H9 (cell line): ENCODE measurements at regions not wholly inside any gene's neighbourhood (a gene's known extent, or its start where the extent isn't known, plus 50 kb on each side); places are given as distances from the start of the nearest gene placed in this dataset.

ENCODE experiments used
- DNase-seq: peaks from one replicate; pipeline ENCODE4 v3.0.0-alpha.2; 2017
- H2AFZ ChIP-seq: one replicate; pipeline ENCODE4 v1.6.1; 2013; ENCODE audit warnings: mild to moderate bottlenecking, low read length, control low read depth, moderate library complexity
- H2AK5ac ChIP-seq: 2 replicates; pipeline ENCODE4 v1.6.1; 2013; ENCODE audit warnings: low read length, control low read depth, mixed read lengths; ENCODE audit not compliant: insufficient read length
- H2BK120ac ChIP-seq: one replicate; pipeline ENCODE4 v1.6.1; 2013; ENCODE audit warnings: low read depth, mild to moderate bottlenecking, low read length, control low read depth, inconsistent platforms; ENCODE audit not compliant: poor library complexity, severe bottlenecking
- H2BK12ac ChIP-seq: 2 replicates; pipeline ENCODE4 v1.6.1; 2013; ENCODE audit warnings: low read length, control low read depth, mixed read lengths, low read depth; ENCODE audit not compliant: insufficient read length
- H2BK15ac ChIP-seq: 2 replicates; pipeline ENCODE4 v1.6.1; 2013; ENCODE audit warnings: low read depth, low read length, control low read depth
- H2BK20ac ChIP-seq: one replicate; pipeline ENCODE4 v1.6.1; 2013; ENCODE audit warnings: low read depth, mild to moderate bottlenecking, low read length, control low read depth, inconsistent platforms; ENCODE audit not compliant: poor library complexity, severe bottlenecking
- H2BK5ac ChIP-seq: 2 replicates; pipeline ENCODE4 v1.6.1; 2013; ENCODE audit warnings: low read length, control low read depth, mixed read lengths; ENCODE audit not compliant: insufficient read length
- H3K14ac ChIP-seq: 2 replicates; pipeline ENCODE4 v1.6.1; 2013; ENCODE audit warnings: low read length, control low read depth; ENCODE audit not compliant: insufficient read depth
- H3K18ac ChIP-seq: 2 replicates; pipeline ENCODE4 v1.6.1; 2013; ENCODE audit warnings: low read depth, mild to moderate bottlenecking, mixed read lengths, low read length, control low read depth; ENCODE audit not compliant: insufficient read length
- H3K23ac ChIP-seq: 2 replicates; pipeline ENCODE4 v1.6.1; 2013; ENCODE audit warnings: low read length, control low read depth, mixed read lengths, low read depth; ENCODE audit not compliant: insufficient read length
- H3K23me2 ChIP-seq: 2 replicates; pipeline ENCODE4 v1.6.1; 2013; ENCODE audit warnings: low read depth, mild to moderate bottlenecking, mixed read lengths, low read length, control low read depth; ENCODE audit not compliant: insufficient read length, poor library complexity, severe bottlenecking
- H3K27ac ChIP-seq: 2 replicates; pipeline ENCODE4 v1.5.1; 2013; ENCODE audit warnings: low read length, control low read depth, mixed read lengths, low read depth; ENCODE audit not compliant: insufficient read length
- H3K27me3 ChIP-seq: 2 replicates; pipeline ENCODE4 v1.6.1; 2013; ENCODE audit warnings: low read length, control low read depth, inconsistent platforms; ENCODE audit not compliant: insufficient read depth
- H3K4ac ChIP-seq: 2 replicates; pipeline ENCODE4 v1.6.1; 2013; ENCODE audit warnings: low read depth, mild to moderate bottlenecking, control low read depth, inconsistent platforms, low read length, moderate library complexity
- H3K4me1 ChIP-seq: 2 replicates; pipeline ENCODE4 v1.6.1; 2013; ENCODE audit warnings: low read length, control low read depth, inconsistent platforms; ENCODE audit not compliant: insufficient read depth
- H3K4me2 ChIP-seq: 2 replicates; pipeline ENCODE4 v1.6.1; 2013; ENCODE audit warnings: low read length, control low read depth, mixed read lengths; ENCODE audit not compliant: insufficient read length, insufficient read depth
- H3K56ac ChIP-seq: 2 replicates; pipeline ENCODE4 v1.6.1; 2013; ENCODE audit warnings: low read depth, mild to moderate bottlenecking, mixed read lengths, low read length, control low read depth; ENCODE audit not compliant: insufficient read length
- H3K79me1 ChIP-seq: 2 replicates; pipeline ENCODE4 v1.6.1; 2013; ENCODE audit warnings: low read depth, mild to moderate bottlenecking, moderate library complexity, low read length, control low read depth, inconsistent platforms; ENCODE audit not compliant: insufficient read depth, poor library complexity, severe bottlenecking
- H3K79me2 ChIP-seq: 2 replicates; pipeline ENCODE4 v1.6.1; 2013; ENCODE audit warnings: low read length, control low read depth, inconsistent platforms; ENCODE audit not compliant: insufficient read depth
- H3K9ac ChIP-seq: 2 replicates; pipeline ENCODE4 v1.6.1; 2013; ENCODE audit warnings: low read length, control low read depth, mixed read lengths; ENCODE audit not compliant: insufficient read length; ENCODE audit errors: extremely low read depth
- H3K9me3 ChIP-seq: one replicate; pipeline ENCODE4 v1.6.1; 2013; ENCODE audit warnings: low read depth, low read length, inconsistent platforms; ENCODE audit not compliant: control insufficient read depth
- H3T11ph ChIP-seq: one replicate; pipeline ENCODE4 v1.6.1; 2013; ENCODE audit warnings: mild to moderate bottlenecking, low read length, control low read depth, inconsistent platforms
- H4K20me1 ChIP-seq: one replicate; pipeline ENCODE4 v1.6.1; 2013; ENCODE audit not compliant: control insufficient read depth, insufficient read length, insufficient read depth
- H4K5ac ChIP-seq: 2 replicates; pipeline ENCODE4 v1.6.1; 2013; ENCODE audit warnings: low read depth, mild to moderate bottlenecking, mixed read lengths, low read length, control low read depth; ENCODE audit not compliant: insufficient read length
- H4K8ac ChIP-seq: replicated peaks from 2 replicates; pipeline ENCODE4 v1.6.1; 2013; ENCODE audit warnings: low read length, control low read depth, mixed read lengths, low read depth; ENCODE audit not compliant: insufficient read length
- H4K91ac ChIP-seq: 2 replicates; pipeline ENCODE4 v1.6.1; 2013; ENCODE audit warnings: low read depth, mild to moderate bottlenecking, moderate library complexity, mixed read lengths, low read length, control low read depth; ENCODE audit not compliant: insufficient read length
- H3K27ac Mint-ChIP-seq, 3 experiments: 2 replicates in 2 of 3; 3 replicates in 1 of 3; pipeline ENCODE4 v1.8.0; 2020 to 2021; ENCODE audit warnings: mixed read lengths in 3 of 3, mild to moderate bottlenecking in 1 of 3, moderate library complexity in 1 of 3
- H3K27me3 Mint-ChIP-seq: 2 replicates; pipeline ENCODE4 v1.8.0; 2021; ENCODE audit warnings: low read depth, mild to moderate bottlenecking, moderate library complexity, mixed read lengths
- H3K36me3 Mint-ChIP-seq, 3 experiments: 2 replicates in 2 of 3; 3 replicates in 1 of 3; pipeline ENCODE4 v1.8.0; 2020 to 2021; ENCODE audit warnings: low read depth in 3 of 3, mixed read lengths in 3 of 3; ENCODE audit not compliant: insufficient read depth in 1 of 3
- H3K4me1 Mint-ChIP-seq, 2 experiments: 2 replicates each; pipeline ENCODE4 v1.8.0; 2020; ENCODE audit warnings: mixed read lengths in 2 of 2
- H3K4me3 Mint-ChIP-seq, 2 experiments: 2 replicates in 1 of 2; 3 replicates in 1 of 2; pipeline ENCODE4 v1.8.0; 2020 to 2021; ENCODE audit warnings: mild to moderate bottlenecking in 2 of 2, mixed read lengths in 2 of 2, moderate library complexity in 1 of 2
- H3K9me3 Mint-ChIP-seq, 2 experiments: 2 replicates in 1 of 2; 3 replicates in 1 of 2; pipeline ENCODE4 v1.8.0; 2020; ENCODE audit warnings: mild to moderate bottlenecking in 2 of 2, mixed read lengths in 2 of 2, moderate library complexity in 1 of 2
- CTCF ChIP-seq: fragments of 200-600 bp; sonication (generic); conservative IDR thresholded peaks from 3 replicates; pipeline ENCODE4 v1.8.0; 2021; ENCODE audit warnings: antibody characterized with exemption, mild to moderate bottlenecking
- WGBS: extraction: QIAGEN DNeasy Blood & Tissue Kit; methylation state at CpG from one replicate; pipeline ENCODE4 v1.1.7; 2013; ENCODE audit warnings: missing lambda C conversion rate, low lambda C conversion rate, mixed read lengths; ENCODE audit not compliant: insufficient read length; ENCODE audit errors: extremely low coverage; 5-methylcytosine and 5-hydroxymethylcytosine counted together

- Histone ChIP-seq H2BK5ac (no peak overlapping the region), H3K18ac (no peak overlapping the region), H4K8ac (no peak overlapping the region), H2BK15ac (no peak overlapping the region), H3K56ac (no peak overlapping the region), H3K23me2 (no peaks in the 10 kb centered on the region), H3K23ac (no peak overlapping the region), H3K79me2 (no peaks in the 10 kb centered on the region), H3K4ac (no peak overlapping the region), H2BK20ac (no peak overlapping the region), H3K4me1 (no peaks in the 10 kb centered on the region), H3K27ac (no peak overlapping the region), H3K9ac (no peak overlapping the region), H4K5ac (no peak overlapping the region), H3K14ac (no peak overlapping the region), H2AFZ (no peak overlapping the region), H3T11ph (no peak overlapping the region), H2BK120ac (no peak overlapping the region), H3K4me2 (no peak overlapping the region), H3K27me3 (no peaks in the 10 kb centered on the region), H2BK12ac (no peak overlapping the region), H2AK5ac (no peak overlapping the region), H4K20me1 (no peaks in the 10 kb centered on the region), H3K9me3 (no peaks in the 10 kb centered on the region), H4K91ac (no peak overlapping the region), H3K79me1 (no peaks in the 10 kb centered on the region)
- H3K9me3 Mint-ChIP-seq = no peaks in the 10 kb centered on the region; a peak in 1 of 5 replicates
- H3K4me1 Mint-ChIP-seq = peaks cover 0 to 4% of the 10 kb centered on the region in 2 experiments; a peak in 1 of 4 replicates
- H3K36me3 Mint-ChIP-seq = no peaks in the 10 kb centered on the region
- DNase-seq = no peak
- no peak overlapping the region; a peak in 1 of 7 replicates for H3K27ac Mint-ChIP-seq
- peaks cover 4% of the 10 kb centered on the region; the same call in 1 of the 2 replicates for H3K27me3 Mint-ChIP-seq
- no CpG with 5 or more reads among the region's 7 CpGs for WGBS
- no peak for TF ChIP-seq CTCF
- no peak overlapping the region for H3K4me3 Mint-ChIP-seq
Measured at GRCh38 chr10:128875956-128876736, 590.9 kb upstream of the MGMT start.
